Coronary artery (tissue), 2 donors: ENCODE measurements at regions not wholly inside any gene's neighbourhood (a gene's known extent, or its start where the extent isn't known, plus 50 kb on each side); places are given as distances from the start of the nearest gene placed in this dataset.
"Not testable (repeated sequence)": the region's sequence is repeated elsewhere in the genome, so short reads cannot be mapped to it uniquely, and the experiment has no call there.

ENCODE experiments used
- DNase-seq: peaks from one replicate; pipeline ENCODE4 v3.0.0-alpha.2; 2017; ENCODE audit warnings: low spot score
- H3K27ac ChIP-seq, 2 donors: fragments of 200-600 bp; sonication (generic); one replicate each; pipeline ENCODE4 v1.5.1; 2016 to 2019
- H3K4me3 ChIP-seq: fragments of 200-600 bp; sonication (generic); 2 replicates; pipeline ENCODE4 v1.5.1; 2016; ENCODE audit warnings: mild to moderate bottlenecking, moderate library complexity
- TF ChIP-seq, protein P1 (sequence below): fragments of 200-600 bp; sonication (generic); IDR thresholded peaks from one replicate; pipeline ENCODE4 v1.5.1; 2019; ENCODE audit warnings: antibody characterized with exemption

DNA sequence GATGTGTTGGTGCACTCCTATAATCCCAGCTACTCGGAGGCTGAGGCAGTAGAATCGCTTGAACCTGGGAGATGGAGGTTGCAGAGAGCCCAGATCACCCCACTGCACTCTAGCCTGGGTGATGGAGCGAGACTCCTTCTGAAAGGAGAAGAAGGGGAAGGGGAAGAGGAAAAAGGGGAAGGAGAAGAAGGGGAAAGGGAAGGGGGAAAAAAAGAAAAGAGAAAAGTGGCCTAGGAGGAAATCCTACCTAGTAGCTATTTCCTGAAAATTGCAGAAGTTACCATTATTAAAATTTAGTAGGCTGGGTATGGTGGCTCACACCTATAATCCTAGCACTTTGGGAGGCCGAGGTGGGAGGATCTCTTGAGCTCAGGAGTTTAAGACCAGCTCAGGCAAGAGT lies 67.4 kb downstream of the ARRDC3 start:
- H3K4me3 ChIP-seq, result no peak overlapping the region
- DNase-seq, result no peak
- TF ChIP-seq, protein P1, sequence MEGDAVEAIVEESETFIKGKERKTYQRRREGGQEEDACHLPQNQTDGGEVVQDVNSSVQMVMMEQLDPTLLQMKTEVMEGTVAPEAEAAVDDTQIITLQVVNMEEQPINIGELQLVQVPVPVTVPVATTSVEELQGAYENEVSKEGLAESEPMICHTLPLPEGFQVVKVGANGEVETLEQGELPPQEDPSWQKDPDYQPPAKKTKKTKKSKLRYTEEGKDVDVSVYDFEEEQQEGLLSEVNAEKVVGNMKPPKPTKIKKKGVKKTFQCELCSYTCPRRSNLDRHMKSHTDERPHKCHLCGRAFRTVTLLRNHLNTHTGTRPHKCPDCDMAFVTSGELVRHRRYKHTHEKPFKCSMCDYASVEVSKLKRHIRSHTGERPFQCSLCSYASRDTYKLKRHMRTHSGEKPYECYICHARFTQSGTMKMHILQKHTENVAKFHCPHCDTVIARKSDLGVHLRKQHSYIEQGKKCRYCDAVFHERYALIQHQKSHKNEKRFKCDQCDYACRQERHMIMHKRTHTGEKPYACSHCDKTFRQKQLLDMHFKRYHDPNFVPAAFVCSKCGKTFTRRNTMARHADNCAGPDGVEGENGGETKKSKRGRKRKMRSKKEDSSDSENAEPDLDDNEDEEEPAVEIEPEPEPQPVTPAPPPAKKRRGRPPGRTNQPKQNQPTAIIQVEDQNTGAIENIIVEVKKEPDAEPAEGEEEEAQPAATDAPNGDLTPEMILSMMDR, result no peak
- no peak overlapping the region for H3K27ac ChIP-seq

DNA sequence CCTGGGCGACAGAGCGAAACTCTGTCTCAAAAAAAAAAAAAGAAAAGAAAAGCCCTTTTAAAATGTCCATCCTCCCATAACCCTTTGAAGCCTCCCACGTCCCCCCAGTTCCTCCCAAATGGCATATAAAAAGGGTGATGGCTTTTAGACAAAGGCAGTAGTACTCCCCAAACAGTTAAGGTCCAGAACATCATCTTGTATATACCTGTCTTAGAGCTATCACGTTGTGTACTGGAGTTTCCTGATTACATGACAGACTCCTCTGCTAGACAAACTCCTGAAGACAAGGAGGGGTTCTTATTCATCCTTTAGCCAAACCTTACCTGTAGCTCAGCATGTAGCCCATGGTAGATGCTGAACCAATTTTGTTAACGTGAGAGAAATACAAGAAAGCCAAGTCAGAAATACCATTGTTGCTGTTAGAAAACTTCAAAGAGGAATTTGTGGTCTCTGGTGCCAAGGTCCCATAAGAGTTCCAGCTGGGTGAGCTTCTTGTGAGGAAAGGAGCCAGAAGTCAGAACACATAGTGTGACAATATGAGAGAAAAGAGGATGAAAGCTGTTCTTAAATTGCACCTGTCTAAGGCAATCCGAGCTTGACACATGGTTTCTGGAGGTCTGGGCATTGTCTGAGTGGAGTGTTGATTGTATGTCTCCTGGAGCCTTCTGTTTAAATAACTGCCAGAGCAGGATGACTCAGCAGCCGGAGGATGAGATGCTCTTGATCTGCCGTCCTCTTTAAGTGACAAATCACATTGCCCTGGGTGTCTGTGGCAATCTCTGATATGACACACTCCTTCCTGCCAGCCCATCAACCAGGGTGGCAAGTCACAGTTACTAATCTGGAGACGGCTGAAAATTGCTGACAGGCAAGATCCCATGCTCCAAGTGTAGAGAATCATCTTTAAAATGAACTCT lies 69.1 kb downstream of the ARRDC3 start:
- peak; percentile 79 for DNase-seq
- peak overlapping the region; percentile 5 for H3K4me3 ChIP-seq
- H3K27ac ChIP-seq, result peak overlapping the region in 1 of 2 donors; percentile 20
- TF ChIP-seq, protein P1, result no peak

DNA sequence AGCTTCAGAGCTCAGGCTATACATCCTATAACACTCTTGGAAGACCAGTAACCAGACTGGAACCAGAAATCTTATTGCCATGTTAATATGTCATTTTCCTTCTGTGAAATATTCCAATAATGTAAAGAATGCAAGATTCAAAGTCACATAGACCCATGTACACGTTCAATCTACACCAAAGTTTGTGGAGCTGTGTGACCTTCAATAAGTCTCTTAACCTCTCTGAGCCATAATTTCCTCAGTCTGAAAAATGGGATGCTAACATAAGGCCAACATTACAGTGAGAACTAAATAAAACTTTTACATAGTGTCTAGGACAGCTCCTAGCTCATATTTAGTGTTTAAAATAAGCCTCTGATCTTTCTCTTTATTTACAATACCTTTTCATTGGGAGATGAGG lies 70.4 kb downstream of the ARRDC3 start:
- no peak overlapping the region for H3K4me3 ChIP-seq
- TF ChIP-seq, protein P1, result no peak
- H3K27ac ChIP-seq, result peak overlapping the region; percentile 69 to 85
- no peak for DNase-seq

DNA sequence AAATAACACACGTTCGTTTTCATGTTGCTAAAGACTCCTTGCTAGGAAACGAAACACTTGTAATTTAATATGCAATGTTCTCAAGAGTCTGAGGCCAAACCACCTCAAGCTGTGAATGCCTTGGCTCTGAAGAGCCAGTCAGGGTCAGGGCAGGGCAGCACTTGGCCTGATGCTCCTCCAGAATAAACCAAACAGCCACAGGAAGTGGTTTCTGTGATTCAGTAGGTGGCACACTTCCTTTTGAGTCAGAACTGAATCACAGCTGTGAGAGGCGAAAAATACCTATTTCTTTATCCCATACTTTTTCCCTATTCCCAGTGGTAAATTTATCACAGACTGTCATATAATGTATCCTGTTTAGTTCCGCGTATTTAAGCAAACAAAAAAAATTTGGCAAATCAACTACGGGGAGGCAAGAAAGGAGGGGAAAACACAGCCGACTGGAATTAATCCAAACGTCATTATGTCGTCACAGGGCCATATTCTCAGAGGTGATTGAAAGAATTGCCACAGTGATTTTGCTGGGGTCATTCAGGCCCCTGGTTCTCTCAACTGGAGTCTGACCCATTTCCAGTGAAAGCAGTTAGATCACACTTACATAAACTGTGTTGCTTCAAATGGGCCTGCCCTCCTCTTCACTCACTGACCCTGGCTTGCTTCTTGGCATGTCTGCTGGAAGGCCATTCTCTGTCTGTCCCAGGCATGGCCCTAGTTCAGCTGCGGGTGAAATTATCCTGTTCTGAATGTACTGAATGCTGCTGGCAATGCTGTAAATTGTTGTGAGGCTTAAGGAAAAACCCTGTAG lies 71.2 kb downstream of the ARRDC3 start:
- H3K4me3 ChIP-seq, result peak overlapping the region; percentile 38
- TF ChIP-seq, protein P1, result no peak
- peak; percentile 89 for DNase-seq
- peak overlapping the region; percentile 69 to 85 for H3K27ac ChIP-seq

DNA sequence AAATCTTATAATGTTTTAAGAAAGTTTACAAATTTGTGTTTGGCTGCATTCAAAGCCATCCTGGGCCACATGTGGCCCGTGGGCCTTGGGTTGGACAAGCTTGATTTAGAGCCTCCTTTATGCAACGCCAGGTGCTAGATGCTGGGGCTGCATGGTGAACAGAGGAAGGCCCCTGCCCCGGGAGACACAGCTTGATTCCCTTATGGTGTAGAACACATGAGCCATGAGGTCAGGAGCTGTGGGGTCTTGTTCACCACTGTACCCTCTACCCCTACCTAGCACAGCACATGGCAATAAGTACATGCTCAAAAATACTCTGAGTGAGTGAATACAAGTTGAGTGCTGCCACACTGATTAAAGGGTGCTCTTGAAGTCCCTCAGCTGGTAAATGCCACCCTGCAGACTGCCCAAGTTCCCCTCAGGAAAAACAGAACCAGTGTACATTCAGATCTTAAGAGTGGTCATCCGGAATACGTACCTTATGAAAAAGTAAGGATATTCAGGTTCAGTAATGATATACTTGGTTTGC lies 71.9 kb downstream of the ARRDC3 start:
- TF ChIP-seq, protein P1, result no peak
- peak overlapping the region; percentile 65 to 85 for H3K27ac ChIP-seq
- DNase-seq, result peak; percentile 71
- H3K4me3 ChIP-seq, result no peak overlapping the region

DNA sequence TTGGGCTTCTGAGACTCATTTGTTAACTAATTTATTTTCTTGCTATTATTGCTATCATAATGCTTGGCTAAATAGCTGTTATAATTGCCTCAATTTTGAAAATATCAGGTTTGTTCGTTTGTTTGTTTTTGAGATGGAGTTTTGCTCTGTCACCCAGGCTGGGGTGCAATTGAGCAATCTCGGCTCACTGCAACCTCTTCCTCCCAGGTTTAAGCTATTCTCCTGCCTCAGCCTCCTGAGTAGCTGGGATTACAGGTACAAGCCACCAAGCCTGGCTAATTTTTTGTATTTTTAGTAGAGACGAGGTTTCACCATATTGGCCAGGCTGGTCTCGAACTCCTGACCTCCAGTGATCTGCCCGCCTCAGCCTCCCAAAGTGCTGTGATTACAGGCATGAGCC lies 75.0 kb downstream of the ARRDC3 start:
- H3K4me3 ChIP-seq, DNase-seq, H3K27ac ChIP-seq: not testable (repeated sequence)

DNA sequence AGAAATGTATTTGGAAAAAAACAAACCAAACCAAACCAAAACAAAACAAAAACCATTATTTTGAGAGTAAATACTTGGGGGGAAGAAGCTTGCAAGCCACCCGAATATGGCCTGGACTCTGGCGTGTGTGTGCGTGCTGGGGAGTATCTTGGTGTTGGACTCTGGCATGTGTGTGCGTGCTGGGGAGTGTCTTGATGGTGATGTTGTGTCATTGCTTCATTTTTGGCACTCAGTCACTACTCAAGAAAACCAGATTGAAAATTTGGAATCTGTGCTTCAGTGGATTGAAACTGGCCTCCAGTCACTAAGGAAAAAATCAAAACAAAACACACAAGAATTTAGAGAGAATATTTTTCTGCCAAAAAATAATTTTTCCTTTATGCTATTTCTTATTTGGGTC lies 76.1 kb downstream of the ARRDC3 start:
- peak overlapping the region in 1 of 2 donors; percentile 19 for H3K27ac ChIP-seq
- no peak overlapping the region for H3K4me3 ChIP-seq
- DNase-seq, result peak; percentile 84
- TF ChIP-seq, protein P1, result no peak
